Gastrocnemius medialis (tissue), 4 donors: ENCODE measurements at regions not wholly inside any gene's neighbourhood (a gene's known extent, or its start where the extent isn't known, plus 50 kb on each side); places are given as distances from the start of the nearest gene placed in this dataset.

ENCODE experiments used
- ATAC-seq, 2 donors: fragments of 150-250 bp; one replicate each; pipeline ENCODE4 v1.9.1; 2016
- DNase-seq, 2 donors: peaks; one replicate each; pipeline ENCODE4 v3.0.0-alpha.2; 2019
- H3K27ac ChIP-seq, 4 donors: fragments of 200-600 bp; sonication (generic); 1 replicate in 1 of 4; 2 replicates in 3 of 4; pipeline ENCODE4 v1.5.1; 2016 to 2018; ENCODE audit warnings: mild to moderate bottlenecking in 2 of 4, moderate library complexity in 1 of 4
- H3K27me3 ChIP-seq, 3 donors: fragments of 200-600 bp; sonication (generic) in 2 of 3; 1 replicate in 1 of 3; 2 replicates in 2 of 3; pipeline versions ENCODE4 v1.5.1 to v1.6.0; 2016 to 2019; ENCODE audit warnings: mild to moderate bottlenecking in 1 of 3, moderate library complexity in 1 of 3
- H3K36me3 ChIP-seq, 2 donors: fragments of 200-600 bp; sonication (generic) in 1 of 2; one replicate each; pipeline ENCODE4 v1.5.1; 2017 to 2018
- H3K4me1 ChIP-seq, 2 donors: fragments of 200-600 bp; sonication (generic) in 1 of 2; one replicate each; pipeline ENCODE4 v1.5.1; 2016 to 2017; ENCODE audit warnings: mild to moderate bottlenecking in 2 of 2
- H3K4me3 ChIP-seq, 4 donors: fragments of 200-600 bp; sonication (generic) in 3 of 4; 1 replicate in 1 of 4; 2 replicates in 3 of 4; pipeline ENCODE4 v1.5.1; 2016 to 2019; ENCODE audit warnings: mild to moderate bottlenecking in 2 of 4
- H3K9me3 ChIP-seq, 3 donors: fragments of 200-600 bp; sonication (generic) in 2 of 3; 1 replicate in 1 of 3; 2 replicates in 2 of 3; pipeline ENCODE4 v1.5.1; 2016 to 2019
- CTCF ChIP-seq, 5 experiments: fragments of 450-650 bp in 3 of 5; fragments of 200-600 bp in 2 of 5; sonication (generic) in 2 of 5; IDR thresholded peaks in 4 of 5; conservative IDR thresholded peaks in 1 of 5; 1 replicate in 4 of 5; 2 replicates in 1 of 5; pipeline ENCODE4 v1.5.1; 2016 to 2019; ENCODE audit warnings: antibody characterized with exemption in 5 of 5, mild to moderate bottlenecking in 3 of 5, moderate library complexity in 3 of 5
- POLR2A ChIP-seq, 2 donors: fragments of 450-650 bp; IDR thresholded peaks; one replicate each; pipeline ENCODE4 v1.6.1; 2017; ENCODE audit warnings: antibody characterized with exemption in 2 of 2, mild to moderate bottlenecking in 2 of 2, moderate library complexity in 2 of 2
- in situ Hi-C, 4 donors: fragments of 200-750 bp; cut with MboI; loops; one replicate each; pipeline versions ENCODE4 v1.15.0 to v1.8.0; 2017; ENCODE audit warnings: low sequenced_read_pairs in 4 of 4
- intact Hi-C: fragments of 100-400 bp; cut with DNase I; formaldehyde crosslinking; loops from one replicate; pipeline ENCODE4 v1.15.1; 2023; ENCODE audit warnings: low total_unique reads

DNA sequence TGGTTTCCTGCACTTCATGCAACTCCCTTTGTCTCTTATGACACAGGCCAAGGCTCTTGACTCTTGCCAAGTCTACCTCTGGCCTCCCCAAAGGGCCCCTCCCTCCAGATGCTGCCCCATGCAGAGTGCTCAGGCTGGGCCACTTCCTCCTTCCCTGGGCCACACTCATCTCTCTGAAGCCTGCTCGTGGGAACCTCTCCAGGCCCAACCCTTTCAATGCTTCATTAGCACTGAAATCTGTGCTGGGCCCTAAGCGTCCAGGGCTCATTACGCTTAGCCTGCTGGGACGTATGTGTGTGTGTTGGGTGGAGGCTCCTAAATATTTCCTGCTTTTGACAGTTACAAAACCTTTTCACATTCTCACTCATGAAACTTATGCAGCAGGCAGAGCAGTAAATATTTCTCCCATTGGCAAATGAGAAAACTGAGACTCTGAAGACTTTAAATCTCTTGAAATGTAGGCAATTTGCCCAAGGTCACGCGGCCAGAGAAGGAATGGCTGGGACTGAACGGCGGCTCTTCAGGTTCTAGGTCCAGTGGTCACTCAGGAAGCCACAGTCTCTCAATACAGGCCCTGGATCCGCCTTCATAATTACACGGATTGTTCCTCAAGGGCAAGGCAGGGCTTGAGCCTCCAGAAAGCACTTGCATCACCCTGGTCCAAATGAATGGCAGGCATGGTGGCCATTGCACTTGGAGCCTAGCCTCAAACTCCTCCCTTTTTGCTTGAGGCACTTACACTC lies 241.7 kb upstream of the HES1 start:
- peak in 1 of 2 donors; percentile 32 for DNase-seq
- TF ChIP-seq POLR2A (IDR thresholded peaks at IDR 0.05) (no peak), CTCF (IDR thresholded peaks at IDR 0.05 in 4 of 5, conservative IDR thresholded peaks at IDR 0.05 in 1 of 5) (no peak)
- intact Hi-C loops (no loop called here), in situ Hi-C loops (no loop called here)
- H3K4me3 ChIP-seq = no peak overlapping the region
- H3K27me3 ChIP-seq = no peaks in the 10 kb centered on the region
- ATAC-seq = peak; percentile 35 to 46
- peak overlapping the region in 1 of 4 donors; percentile 24 for H3K27ac ChIP-seq
- no peaks in the 10 kb centered on the region for H3K9me3 ChIP-seq
- H3K4me1 ChIP-seq = no peaks in the 10 kb centered on the region
- no peaks in the 10 kb centered on the region for H3K36me3 ChIP-seq

GRCh38 chr3:193895409-193895808 lies 240.5 kb upstream of the HES1 start:
- Histone ChIP-seq H3K4me1 (no peaks in the 10 kb centered on the region), H3K36me3 (no peaks in the 10 kb centered on the region), H3K27me3 (no peaks in the 10 kb centered on the region), H3K9me3 (no peaks in the 10 kb centered on the region), H3K27ac (no peak overlapping the region), H3K4me3 (no peak overlapping the region)
- no peak for DNase-seq
- in situ Hi-C loops (no loop called here), intact Hi-C loops (no loop called here)
- ATAC-seq = no peak
- no peak for TF ChIP-seq CTCF (IDR thresholded peaks at IDR 0.05 in 4 of 5, conservative IDR thresholded peaks at IDR 0.05 in 1 of 5)
- no peak for TF ChIP-seq POLR2A (IDR thresholded peaks at IDR 0.05)

DNA sequence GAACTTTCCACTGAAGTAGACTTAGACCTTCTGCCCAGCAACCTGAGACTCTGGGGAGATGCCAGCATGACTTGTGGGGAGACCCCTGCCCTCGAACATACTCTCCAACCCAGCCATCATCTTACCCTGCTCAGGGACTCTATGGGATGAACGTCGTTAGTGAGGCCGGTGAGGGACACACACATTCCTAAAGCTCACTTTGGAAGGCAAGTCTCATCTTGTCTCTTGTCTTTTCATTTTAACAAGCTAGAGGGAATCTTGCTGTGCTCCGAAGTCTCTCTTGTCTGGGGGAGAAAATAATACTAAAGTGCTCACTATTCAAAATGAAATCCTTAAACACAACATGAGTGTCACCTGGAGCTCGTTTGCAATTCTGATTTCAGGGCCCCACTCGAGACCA lies 239.5 kb upstream of the HES1 start:
- no peaks in the 10 kb centered on the region for H3K4me1 ChIP-seq
- no peak overlapping the region for H3K4me3 ChIP-seq
- H3K9me3 ChIP-seq = no peaks in the 10 kb centered on the region
- no peak for ATAC-seq
- H3K36me3 ChIP-seq = no peaks in the 10 kb centered on the region
- H3K27me3 ChIP-seq = no peaks in the 10 kb centered on the region
- no peak for DNase-seq
- intact Hi-C loops (no loop called here), in situ Hi-C loops (no loop called here)
- no peak overlapping the region for H3K27ac ChIP-seq
- TF ChIP-seq CTCF (IDR thresholded peaks at IDR 0.05 in 4 of 5, conservative IDR thresholded peaks at IDR 0.05 in 1 of 5) (no peak), POLR2A (IDR thresholded peaks at IDR 0.05) (no peak)

DNA sequence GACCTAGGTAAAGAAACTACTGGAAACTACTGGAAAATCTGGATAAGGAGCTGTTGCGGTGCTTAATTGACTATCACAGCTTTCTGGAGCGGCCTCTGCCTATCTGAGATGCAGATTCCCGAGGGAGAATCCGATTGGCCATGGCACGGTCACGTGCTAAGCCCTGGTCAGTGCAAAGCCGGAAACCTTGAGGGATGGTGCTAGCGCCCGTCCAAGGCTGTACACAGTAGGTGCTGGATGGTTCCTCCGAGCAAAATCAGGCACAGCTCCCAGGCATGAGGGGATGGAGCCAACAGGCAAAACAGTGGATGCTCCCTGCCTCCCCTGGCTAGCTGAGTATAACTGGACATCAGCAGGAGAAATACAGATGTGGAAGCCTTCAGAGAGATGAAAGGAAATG lies 238.7 kb upstream of the HES1 start:
- TF ChIP-seq POLR2A (IDR thresholded peaks at IDR 0.05) = no peak
- TF ChIP-seq CTCF (IDR thresholded peaks at IDR 0.05 in 4 of 5, conservative IDR thresholded peaks at IDR 0.05 in 1 of 5) = no peak
- Histone ChIP-seq H3K4me1 (no peaks in the 10 kb centered on the region), H3K9me3 (no peaks in the 10 kb centered on the region), H3K4me3 (no peak overlapping the region), H3K27me3 (no peaks in the 10 kb centered on the region), H3K36me3 (no peaks in the 10 kb centered on the region), H3K27ac (no peak overlapping the region)
- ATAC-seq (peak; percentile 64 to 70), DNase-seq (peak in 1 of 2 donors; percentile 40)
- in situ Hi-C loops = no loop called here
- intact Hi-C loops = no loop called here

GRCh38 chr3:193897731-193898180 lies 238.2 kb upstream of the HES1 start:
- TF ChIP-seq CTCF (IDR thresholded peaks at IDR 0.05 in 4 of 5, conservative IDR thresholded peaks at IDR 0.05 in 1 of 5) = no peak
- TF ChIP-seq POLR2A (IDR thresholded peaks at IDR 0.05) = no peak
- Histone ChIP-seq H3K9me3 (no peaks in the 10 kb centered on the region), H3K4me1 (no peaks in the 10 kb centered on the region), H3K27ac (no peak overlapping the region), H3K36me3 (no peaks in the 10 kb centered on the region), H3K27me3 (no peaks in the 10 kb centered on the region), H3K4me3 (no peak overlapping the region)
- in situ Hi-C loops = no loop called here
- DNase-seq (no peak), ATAC-seq (no peak)
- intact Hi-C loops = no loop called here
